GM21390 (cell line): ENCODE measurements at regions not wholly inside any gene's neighbourhood (a gene's known extent, or its start where the extent isn't known, plus 50 kb on each side); places are given as distances from the start of the nearest gene placed in this dataset.
"Not testable (repeated sequence)": the region's sequence is repeated elsewhere in the genome, so short reads cannot be mapped to it uniquely, and the experiment has no call there.

Experiments
- ATAC-seq: cut with Tn5 transposase; IDR thresholded peaks from one replicate; pipeline ENCODE4 v1.9.1; 2021; ENCODE audit not compliant: unreplicated experiment

- ATAC-seq: no peak
These were observed 502.3 kb upstream of the IMPG1 start for GRCh38 chr6:76574746-76575145.

DNA sequence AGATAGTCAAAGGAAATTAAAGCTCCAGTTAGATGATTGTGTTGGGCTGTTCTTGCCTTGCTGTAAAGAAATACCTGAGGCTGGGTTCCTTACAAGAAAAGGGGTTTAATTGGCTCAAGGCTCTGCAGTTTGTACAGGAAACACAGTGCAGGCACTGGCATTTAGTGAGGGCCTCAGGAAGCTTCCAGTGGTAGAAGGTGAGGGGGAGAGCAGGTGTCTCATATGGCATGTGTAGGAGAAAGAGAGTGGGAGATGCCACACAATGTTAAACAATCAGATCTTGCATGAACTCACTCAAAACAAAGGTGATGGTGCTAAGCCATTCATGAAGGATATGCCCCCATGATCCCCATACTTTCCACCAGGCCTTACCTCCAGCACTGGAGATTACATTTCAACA is 493.5 kb upstream of the IMPG1 start:
- no peak for ATAC-seq

GRCh38 chr6:76562371-76562770 is 489.9 kb upstream of the IMPG1 start:
- not testable (repeated sequence) for ATAC-seq

GRCh38 chr6:76560851-76561755 is 488.6 kb upstream of the IMPG1 start:
- not testable (repeated sequence) for ATAC-seq

GRCh38 chr6:76553256-76553655 is 480.8 kb upstream of the IMPG1 start:
- no peak for ATAC-seq

GRCh38 chr6:76552268-76552667 is 479.8 kb upstream of the IMPG1 start:
- no peak for ATAC-seq

GRCh38 chr6:76533661-76534060 is 461.2 kb upstream of the IMPG1 start:
- ATAC-seq: no peak

DNA sequence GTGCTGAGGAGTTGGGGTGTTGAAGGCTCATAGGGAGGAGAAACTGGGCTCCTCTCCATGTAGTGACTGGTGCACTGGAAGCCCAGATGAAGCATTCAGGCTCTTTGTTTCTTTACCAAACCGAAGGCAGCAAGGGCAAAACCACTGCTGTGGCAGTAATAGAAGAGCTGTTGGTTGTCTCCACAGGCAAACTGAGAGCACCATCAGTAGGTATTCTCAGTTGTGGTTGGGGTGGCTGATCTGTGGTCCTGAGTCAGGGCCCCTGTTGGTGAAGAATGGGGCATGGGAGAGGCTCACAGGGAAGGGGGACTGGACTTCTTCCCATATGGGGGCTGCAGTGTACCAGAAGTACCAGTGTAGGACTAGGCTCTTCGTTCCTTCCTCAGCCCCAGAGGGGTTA is 460.2 kb upstream of the IMPG1 start:
- no peak for ATAC-seq

GRCh38 chr6:76518443-76518842 is 446.0 kb upstream of the IMPG1 start:
- ATAC-seq: no peak

DNA sequence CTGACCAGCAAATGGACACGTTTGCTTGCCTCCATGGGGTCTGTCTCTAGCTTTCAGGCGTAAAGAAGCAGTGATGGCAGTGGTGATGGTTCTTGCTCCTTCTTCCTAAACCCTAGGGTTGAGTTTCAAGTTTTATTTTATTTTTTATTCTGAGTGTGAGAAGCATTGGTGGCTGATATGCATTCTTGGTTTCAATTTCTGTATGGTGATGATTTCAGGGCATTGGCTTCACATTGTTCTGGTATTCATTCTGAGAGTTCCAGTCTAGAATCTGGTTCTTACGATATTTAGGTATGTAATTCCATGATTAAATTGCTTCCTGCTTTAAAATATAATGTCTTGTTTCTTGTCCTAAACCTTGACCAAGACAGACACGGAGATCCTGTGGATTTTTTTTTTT is 444.5 kb upstream of the IMPG1 start:
- no peak for ATAC-seq

DNA sequence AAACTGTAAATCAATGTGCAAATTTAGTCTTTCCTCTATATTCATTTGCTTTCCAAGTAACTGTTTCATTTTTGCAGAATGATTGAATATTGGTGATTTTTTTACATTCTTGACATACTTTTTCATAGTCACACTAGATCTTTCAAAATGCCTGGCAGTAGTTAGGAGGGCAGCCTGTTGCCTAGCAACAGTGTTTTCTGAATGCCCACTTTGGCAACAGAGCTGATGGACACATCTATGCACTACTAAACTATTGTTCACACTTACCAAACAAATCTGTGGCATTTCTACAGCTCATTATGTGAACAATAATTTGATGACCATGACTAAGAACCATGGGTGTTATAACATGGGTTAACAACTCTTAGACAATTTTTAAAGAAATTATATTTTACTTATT is 438.0 kb upstream of the IMPG1 start:
- no peak for ATAC-seq

GRCh38 chr6:76509397-76509796 is 436.9 kb upstream of the IMPG1 start:
- ATAC-seq: no peak

- no peak for ATAC-seq
These were observed 434.3 kb upstream of the IMPG1 start for GRCh38 chr6:76506808-76507207.

GRCh38 chr6:76495909-76496308 is 423.4 kb upstream of the IMPG1 start:
- ATAC-seq: no peak

DNA sequence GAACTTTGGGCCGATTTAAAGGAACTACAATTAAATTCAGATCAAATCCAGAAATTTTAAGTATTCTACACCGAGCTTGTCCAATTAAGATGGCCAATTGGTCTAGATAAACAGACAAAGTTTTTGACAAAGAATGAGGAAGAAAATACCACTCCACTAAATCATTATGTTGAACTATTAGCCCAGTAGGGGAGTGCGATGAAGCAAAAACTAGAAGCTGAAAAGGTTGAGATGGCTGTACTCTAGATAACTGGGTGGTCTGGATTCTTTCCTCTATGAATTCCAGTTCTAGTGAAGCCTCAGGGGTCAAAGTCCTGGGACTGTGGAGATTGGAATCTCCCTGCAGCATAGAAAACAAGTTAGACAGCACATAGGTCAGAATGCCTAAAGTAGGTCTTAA is 418.9 kb upstream of the IMPG1 start:
- not testable (repeated sequence) for ATAC-seq

DNA sequence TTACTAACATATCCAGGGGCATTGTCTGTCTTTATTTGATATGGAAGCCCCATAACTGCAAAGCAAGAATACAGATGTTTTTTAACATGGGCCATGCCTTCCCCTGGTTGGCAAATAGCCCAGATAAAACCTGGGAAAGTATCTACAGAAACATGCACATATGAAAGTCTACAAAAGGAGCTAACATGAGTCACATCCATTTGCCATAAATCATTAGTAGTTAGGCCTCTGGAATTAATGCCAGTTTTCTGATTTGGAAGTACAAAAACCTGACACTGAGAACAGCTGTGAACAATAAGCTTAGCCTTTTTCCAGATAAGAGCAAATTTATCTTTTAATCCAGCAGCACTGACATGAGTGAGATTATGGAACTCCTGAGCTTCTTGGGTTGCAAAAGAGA is 418.0 kb upstream of the IMPG1 start:
- no peak for ATAC-seq

GRCh38 chr6:76481101-76481500 is 408.6 kb upstream of the IMPG1 start:
- ATAC-seq: no peak

DNA sequence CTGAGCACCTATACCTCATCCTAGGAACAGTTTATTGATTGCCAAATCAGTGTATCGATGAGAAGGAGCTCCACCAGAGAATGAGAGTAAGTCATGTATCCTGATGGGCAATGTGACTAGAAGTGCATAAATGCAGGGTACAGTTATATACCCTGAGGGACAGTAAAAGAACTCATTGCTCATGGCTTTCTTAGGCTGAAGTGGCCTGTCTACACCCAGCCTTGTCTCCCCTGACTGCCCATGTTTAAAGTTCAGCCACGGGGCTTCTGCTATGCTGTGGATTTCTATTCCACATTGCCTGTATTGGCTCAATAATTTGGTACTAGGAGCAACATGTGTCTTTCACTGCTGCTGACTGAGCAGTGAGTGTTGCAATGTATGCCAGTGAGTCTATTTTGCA is 400.4 kb upstream of the IMPG1 start:
- no peak for ATAC-seq

- no peak for ATAC-seq
These were observed 393.8 kb upstream of the IMPG1 start for GRCh38 chr6:76466286-76466685.

- ATAC-seq: no peak
These were observed 392.9 kb upstream of the IMPG1 start for GRCh38 chr6:76465410-76465809.

- no peak for ATAC-seq
These were observed 380.8 kb upstream of the IMPG1 start for GRCh38 chr6:76453270-76453669.

GRCh38 chr6:76451926-76452709 is 379.7 kb upstream of the IMPG1 start:
- no peak for ATAC-seq
